Nephron (organoid): ENCODE measurements at regions not wholly inside any gene's neighbourhood (a gene's known extent, or its start where the extent isn't known, plus 50 kb on each side); places are given as distances from the start of the nearest gene placed in this dataset.
A peak's percentile ranks its signal among the peaks of the same experiment; 100 is the strongest.
"Not testable (repeated sequence)": the region's sequence is repeated elsewhere in the genome, so short reads cannot be mapped to it uniquely, and the experiment has no call there.

Experiments
- H3K27ac Mint-ChIP-seq, 3 experiments: 2 replicates each; pipeline ENCODE4 v1.8.0; 2020; ENCODE audit warnings: mixed read lengths in 3 of 3, mild to moderate bottlenecking in 2 of 3, moderate library complexity in 1 of 3
- H3K27me3 Mint-ChIP-seq: 2 replicates; pipeline ENCODE4 v1.8.0; 2021; ENCODE audit warnings: low read depth, mild to moderate bottlenecking, moderate library complexity, mixed read lengths
- H3K36me3 Mint-ChIP-seq: 2 replicates; pipeline ENCODE4 v1.8.0; 2020; ENCODE audit warnings: low read depth, mixed read lengths
- H3K4me1 Mint-ChIP-seq: 2 replicates; pipeline ENCODE4 v1.8.0; 2020; ENCODE audit warnings: mixed read lengths
- H3K4me3 Mint-ChIP-seq, 3 experiments: 2 replicates each; pipeline ENCODE4 v1.8.0; 2020; ENCODE audit warnings: mild to moderate bottlenecking in 3 of 3, mixed read lengths in 3 of 3, moderate library complexity in 2 of 3
- H3K9me3 Mint-ChIP-seq: 2 replicates; pipeline ENCODE4 v1.8.0; 2020; ENCODE audit warnings: mixed read lengths
- TF ChIP-seq, protein P1 (sequence below), 3 experiments: fragments of 200-600 bp; sonication (generic); IDR thresholded peaks; one replicate each; pipeline ENCODE4 v1.5.0; 2021; ENCODE audit warnings: antibody characterized with exemption in 3 of 3; ENCODE audit not compliant: unreplicated experiment in 3 of 3

DNA sequence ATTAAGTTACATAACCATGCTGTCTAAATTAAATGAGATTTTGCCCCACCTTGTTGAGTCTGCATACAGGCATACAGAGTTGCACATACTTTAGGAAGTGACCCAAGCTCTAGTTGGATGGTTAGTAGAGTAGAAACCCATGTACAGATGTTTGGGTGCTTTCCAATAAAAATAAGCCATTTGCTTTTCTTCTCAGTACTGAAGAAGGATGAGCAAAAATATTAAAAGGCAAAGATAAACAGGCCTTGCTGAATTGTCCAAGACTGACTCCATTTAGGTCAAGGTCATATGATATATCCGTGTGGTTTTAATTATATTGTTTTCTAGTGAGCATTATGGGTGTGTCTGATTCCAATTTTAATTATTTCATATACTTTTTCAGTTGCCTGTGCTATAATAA is 589.4 kb downstream of the RFPL4B start:
- Mint-ChIP-seq H3K4me3 (no peak overlapping the region), H3K27me3 (no peaks in the 10 kb centered on the region), H3K27ac (no peak overlapping the region), H3K36me3 (no peaks in the 10 kb centered on the region), H3K4me1 (peaks cover 14% of the 10 kb centered on the region), H3K9me3 (no peaks in the 10 kb centered on the region)
- TF ChIP-seq, protein P1, sequence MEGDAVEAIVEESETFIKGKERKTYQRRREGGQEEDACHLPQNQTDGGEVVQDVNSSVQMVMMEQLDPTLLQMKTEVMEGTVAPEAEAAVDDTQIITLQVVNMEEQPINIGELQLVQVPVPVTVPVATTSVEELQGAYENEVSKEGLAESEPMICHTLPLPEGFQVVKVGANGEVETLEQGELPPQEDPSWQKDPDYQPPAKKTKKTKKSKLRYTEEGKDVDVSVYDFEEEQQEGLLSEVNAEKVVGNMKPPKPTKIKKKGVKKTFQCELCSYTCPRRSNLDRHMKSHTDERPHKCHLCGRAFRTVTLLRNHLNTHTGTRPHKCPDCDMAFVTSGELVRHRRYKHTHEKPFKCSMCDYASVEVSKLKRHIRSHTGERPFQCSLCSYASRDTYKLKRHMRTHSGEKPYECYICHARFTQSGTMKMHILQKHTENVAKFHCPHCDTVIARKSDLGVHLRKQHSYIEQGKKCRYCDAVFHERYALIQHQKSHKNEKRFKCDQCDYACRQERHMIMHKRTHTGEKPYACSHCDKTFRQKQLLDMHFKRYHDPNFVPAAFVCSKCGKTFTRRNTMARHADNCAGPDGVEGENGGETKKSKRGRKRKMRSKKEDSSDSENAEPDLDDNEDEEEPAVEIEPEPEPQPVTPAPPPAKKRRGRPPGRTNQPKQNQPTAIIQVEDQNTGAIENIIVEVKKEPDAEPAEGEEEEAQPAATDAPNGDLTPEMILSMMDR (IDR thresholded peaks at IDR 0.05; ENCODE audit: unreplicated experiment in 3 of 3), result no peak

DNA sequence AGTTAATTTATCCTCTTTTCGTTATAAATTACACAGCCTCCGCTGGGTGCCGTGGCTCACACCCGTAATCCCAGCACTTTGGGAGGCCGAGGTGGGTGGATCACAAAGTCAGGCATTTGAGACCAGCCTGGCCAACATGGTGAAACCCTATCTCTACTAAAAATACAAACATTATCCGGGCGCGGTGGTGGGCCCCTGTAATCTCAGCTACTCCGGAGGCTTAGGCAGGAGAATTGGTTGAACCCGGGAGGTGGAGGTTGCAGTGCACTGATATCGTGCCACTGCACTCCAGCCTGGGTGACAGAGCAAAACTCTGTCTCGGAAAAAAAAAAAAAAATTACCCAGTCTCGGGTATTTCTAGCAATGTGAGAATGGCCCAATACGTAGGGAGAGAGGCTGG is 590.6 kb downstream of the RFPL4B start:
- H3K36me3 Mint-ChIP-seq, result not testable (repeated sequence)
- H3K4me1 Mint-ChIP-seq, result peaks cover 18% of the 10 kb centered on the region

DNA sequence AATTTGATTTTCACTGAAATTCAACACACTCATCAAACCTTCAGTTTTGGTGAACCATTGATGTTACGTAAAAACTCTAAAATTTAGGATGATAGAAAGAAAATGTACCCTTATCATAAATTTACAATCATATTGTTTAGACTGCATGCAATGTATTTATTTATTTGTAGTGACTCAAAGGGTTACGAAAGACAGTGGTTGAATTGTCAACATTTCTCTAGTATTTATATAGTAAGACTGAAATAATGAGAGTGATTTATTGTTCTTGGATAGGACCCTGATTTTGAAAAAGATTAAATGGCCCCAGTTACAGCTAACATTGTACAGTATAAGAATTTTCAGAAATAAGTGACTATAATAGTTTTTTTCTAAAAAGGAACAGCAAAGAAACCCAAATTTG is 591.5 kb downstream of the RFPL4B start:
- Mint-ChIP-seq H3K9me3 (no peaks in the 10 kb centered on the region), H3K4me3 (no peak overlapping the region), H3K36me3 (no peaks in the 10 kb centered on the region), H3K4me1 (peaks cover 21% of the 10 kb centered on the region), H3K27me3 (no peaks in the 10 kb centered on the region), H3K27ac (no peak overlapping the region)
- TF ChIP-seq, protein P1 (IDR thresholded peaks at IDR 0.05; ENCODE audit: unreplicated experiment in 3 of 3), result no peak

More for the DNA sequence above, 590.6 kb downstream of the RFPL4B start:
- not testable (repeated sequence) for H3K27me3 Mint-ChIP-seq, H3K4me3 Mint-ChIP-seq, H3K27ac Mint-ChIP-seq, H3K9me3 Mint-ChIP-seq

DNA sequence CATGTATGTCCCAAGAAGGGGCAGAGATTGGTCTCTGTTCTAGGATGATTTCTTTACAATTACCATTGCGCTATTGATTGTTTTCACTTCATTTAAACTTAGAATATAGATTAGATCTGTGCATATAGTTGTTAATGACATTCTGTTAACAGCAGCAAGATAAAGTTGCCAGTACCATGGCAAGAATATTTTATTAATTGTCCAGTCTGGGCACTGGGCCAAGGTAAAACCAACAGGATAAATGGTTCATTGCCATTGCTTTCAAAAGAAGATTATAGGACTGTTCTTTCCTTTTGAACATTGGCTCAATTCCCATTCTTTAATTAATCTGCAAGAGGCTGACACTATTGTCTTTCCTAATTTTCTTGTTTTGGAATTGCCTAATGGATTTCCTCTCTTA is 592.4 kb downstream of the RFPL4B start:
- Mint-ChIP-seq H3K9me3 (no peaks in the 10 kb centered on the region), H3K4me3 (no peak overlapping the region), H3K4me1 (peaks cover 21% of the 10 kb centered on the region), H3K27ac (peak overlapping the region; percentile 28 to 65 (median 36)), H3K36me3 (no peaks in the 10 kb centered on the region), H3K27me3 (no peaks in the 10 kb centered on the region)
- TF ChIP-seq, protein P1 (IDR thresholded peaks at IDR 0.05; ENCODE audit: unreplicated experiment in 3 of 3), result no peak

DNA sequence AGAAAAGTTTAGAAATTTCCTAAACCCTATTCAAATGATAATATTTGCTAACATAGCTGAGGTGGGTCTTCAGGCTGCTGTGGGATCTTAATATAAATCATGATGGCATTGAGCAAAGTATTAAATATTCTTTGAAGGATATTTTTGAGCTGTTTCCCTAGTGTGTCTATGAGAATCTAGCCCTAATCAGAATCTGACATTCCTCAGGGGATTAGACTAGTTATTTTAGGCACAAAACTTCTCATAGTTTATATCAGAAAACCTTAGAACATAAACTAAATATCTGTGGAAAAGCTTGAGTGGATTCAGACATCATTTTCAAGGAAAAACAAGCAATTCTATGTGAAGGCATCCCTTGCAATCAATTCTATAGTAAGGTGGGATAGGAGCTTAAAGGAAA is 594.5 kb downstream of the RFPL4B start:
- TF ChIP-seq, protein P1 (IDR thresholded peaks at IDR 0.05; ENCODE audit: unreplicated experiment in 3 of 3), result no peak
- H3K36me3 Mint-ChIP-seq, result no peaks in the 10 kb centered on the region
- no peak overlapping the region for H3K4me3 Mint-ChIP-seq
- no peaks in the 10 kb centered on the region for H3K27me3 Mint-ChIP-seq
- peaks cover 21% of the 10 kb centered on the region for H3K4me1 Mint-ChIP-seq
- H3K27ac Mint-ChIP-seq, result peak overlapping the region in 2 of 3 experiments; percentile 15 to 32
- no peaks in the 10 kb centered on the region for H3K9me3 Mint-ChIP-seq

DNA sequence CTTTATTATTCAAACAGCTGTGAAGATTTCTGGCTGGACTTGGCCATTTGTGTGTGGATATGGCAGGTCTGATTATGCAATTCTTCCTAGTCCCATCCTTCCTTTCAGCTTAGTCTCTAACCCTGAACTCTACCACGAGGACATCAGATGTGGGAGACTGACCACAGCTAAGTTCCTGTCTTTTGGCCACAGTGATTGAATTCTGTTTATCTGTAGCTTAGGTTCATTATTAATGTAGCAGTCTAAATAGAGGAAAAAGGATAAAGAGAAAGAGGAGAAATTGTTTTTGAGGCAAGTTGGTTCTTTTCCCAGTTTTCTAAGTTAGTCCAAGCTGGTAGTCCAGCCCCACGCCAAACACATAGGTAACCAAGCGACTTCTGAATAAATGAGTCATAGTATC is 598.9 kb downstream of the RFPL4B start:
- peaks cover 14% of the 10 kb centered on the region for H3K4me1 Mint-ChIP-seq
- TF ChIP-seq, protein P1 (IDR thresholded peaks at IDR 0.05; ENCODE audit: unreplicated experiment in 3 of 3), result no peak
- H3K36me3 Mint-ChIP-seq, result no peaks in the 10 kb centered on the region
- peaks cover 4% of the 10 kb centered on the region for H3K9me3 Mint-ChIP-seq
- H3K4me3 Mint-ChIP-seq, result no peak overlapping the region
- no peak overlapping the region for H3K27ac Mint-ChIP-seq
- H3K27me3 Mint-ChIP-seq, result no peaks in the 10 kb centered on the region
